PC-9 (cell line): ENCODE measurements at regions not wholly inside any gene's neighbourhood (a gene's known extent, or its start where the extent isn't known, plus 50 kb on each side); places are given as distances from the start of the nearest gene placed in this dataset.

Experiments
- CTCF ChIP-seq: fragments of 200-600 bp; sonication (generic); conservative IDR thresholded peaks from 2 replicates; pipeline ENCODE4 v1.6.1; 2017; ENCODE audit warnings: mixed run types, antibody characterized with exemption, mild to moderate bottlenecking, moderate library complexity
- EZH2 ChIP-seq: fragments of 200-600 bp; sonication (generic); IDR thresholded peaks from 2 replicates; pipeline ENCODE4 v1.8.0; 2017; ENCODE audit warnings: antibody characterized with exemption, low read depth

- no peak for TF ChIP-seq CTCF
- no peak for TF ChIP-seq EZH2
Measured at GRCh38 chr10:28980264-28980663, 302.9 kb downstream of the BAMBI start.
